GM19239 (cell line): ENCODE measurements at regions not wholly inside any gene's neighbourhood (a gene's known extent, or its start where the extent isn't known, plus 50 kb on each side); places are given as distances from the start of the nearest gene placed in this dataset.

Experiments
- DNase-seq: peaks from one replicate; pipeline ENCODE4 v3.0.0; 2011; ENCODE audit warnings: low spot score; ENCODE audit not compliant: insufficient read length
- FAIRE-seq: peaks from 2 replicates; lab custom pipeline; 2011; peaks lifted over from hg19 to GRCh38; lab: Jason Lieb, UNC

GRCh38 chr13:97895383-97895782, 58.1 kb upstream of the IPO5 start:
- FAIRE-seq (no peak), DNase-seq (no peak)

- DNase-seq (no peak), FAIRE-seq (no peak)
Measured at GRCh38 chr13:97896446-97896845, 57.0 kb upstream of the IPO5 start.

GRCh38 chr13:97901716-97902115, 51.8 kb upstream of the IPO5 start:
- DNase-seq, result no peak
- no peak for FAIRE-seq
